ENCODE measurements at regions not wholly inside any gene's neighbourhood (a gene's known extent, or its start where the extent isn't known, plus 50 kb on each side); places are given as distances from the start of the nearest gene placed in this dataset.

GRCh38 chr2:236748801-236749200 is 179.2 kb downstream of the ACKR3 start:
- Mint-ChIP-seq H3K36me3 (no peaks in the 10 kb centered on the region), H3K4me1 (no peaks in the 10 kb centered on the region), H3K9me3 (no peaks in the 10 kb centered on the region), H3K27me3 (peaks cover 5% of the 10 kb centered on the region), H3K4me3 (no peak overlapping the region), H3K27ac (no peak overlapping the region)
- DNase-seq (no peak), ATAC-seq (ENCODE audit: low read depth) (no peak)
- POLR2A ChIA-PET = no interaction called here

GRCh38 chr2:236749346-236749745 is 179.7 kb downstream of the ACKR3 start:
- H3K9me3 Mint-ChIP-seq = no peaks in the 10 kb centered on the region
- peaks cover 7% of the 10 kb centered on the region for H3K27me3 Mint-ChIP-seq
- ATAC-seq (ENCODE audit: low read depth) = no peak

DNA sequence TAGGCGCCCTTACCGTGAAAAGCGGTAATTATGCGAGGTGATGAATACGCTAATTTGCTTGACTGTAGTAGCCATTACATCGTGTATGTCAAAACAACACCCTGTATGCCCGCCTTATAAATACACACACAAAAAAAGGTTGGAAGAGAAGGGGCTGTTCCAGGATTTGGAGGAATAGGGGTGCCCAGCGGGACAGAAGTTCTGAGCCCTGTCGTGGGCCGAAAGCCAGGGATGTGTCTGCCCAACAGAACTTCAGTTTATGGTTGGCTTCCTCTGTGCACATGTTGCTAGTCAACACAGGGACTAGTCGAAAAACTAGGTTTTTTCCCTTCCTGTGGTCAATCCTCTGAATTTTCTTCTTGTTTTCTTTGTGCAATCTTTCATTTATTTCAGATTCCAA is 182.5 kb downstream of the ACKR3 start:
- Mint-ChIP-seq H3K9me3 (no peaks in the 10 kb centered on the region), H3K36me3 (no peaks in the 10 kb centered on the region), H3K27me3 (peaks cover 10% of the 10 kb centered on the region), H3K27ac (no peak overlapping the region), H3K4me1 (no peaks in the 10 kb centered on the region), H3K4me3 (no peak overlapping the region)
- POLR2A ChIA-PET = no interaction called here
- DNase-seq = no peak
- ATAC-seq (ENCODE audit: low read depth) = no peak

More at GRCh38 chr2:236749346-236749745, 179.7 kb downstream of the ACKR3 start:
- Mint-ChIP-seq H3K36me3 (no peaks in the 10 kb centered on the region), H3K27ac (no peak overlapping the region), H3K4me1 (no peaks in the 10 kb centered on the region), H3K4me3 (no peak overlapping the region)
- DNase-seq = no peak
- POLR2A ChIA-PET = no interaction called here

- ATAC-seq (ENCODE audit: low read depth) (no peak), DNase-seq (no peak)
- Mint-ChIP-seq H3K4me1 (no peaks in the 10 kb centered on the region), H3K4me3 (no peak overlapping the region), H3K9me3 (no peaks in the 10 kb centered on the region), H3K27ac (no peak overlapping the region), H3K27me3 (peaks cover 12% of the 10 kb centered on the region), H3K36me3 (no peaks in the 10 kb centered on the region)
- POLR2A ChIA-PET = no interaction called here
These were observed 184.1 kb downstream of the ACKR3 start for GRCh38 chr2:236753606-236754270.

- DNase-seq (no peak), ATAC-seq (ENCODE audit: low read depth) (no peak)
- POLR2A ChIA-PET = no interaction called here
- no peaks in the 10 kb centered on the region for H3K36me3 Mint-ChIP-seq
- no peaks in the 10 kb centered on the region for H3K4me1 Mint-ChIP-seq
- H3K27ac Mint-ChIP-seq = no peak overlapping the region
- no peaks in the 10 kb centered on the region for H3K9me3 Mint-ChIP-seq
- peaks cover 12% of the 10 kb centered on the region for H3K27me3 Mint-ChIP-seq
- H3K4me3 Mint-ChIP-seq = no peak overlapping the region
These were observed 184.8 kb downstream of the ACKR3 start for GRCh38 chr2:236754271-236754944.

- no peak for ATAC-seq (ENCODE audit: low read depth)
- Mint-ChIP-seq H3K4me3 (no peak overlapping the region), H3K9me3 (no peaks in the 10 kb centered on the region), H3K36me3 (no peaks in the 10 kb centered on the region), H3K27me3 (peaks cover 14% of the 10 kb centered on the region), H3K27ac (no peak overlapping the region), H3K4me1 (no peaks in the 10 kb centered on the region)
- POLR2A ChIA-PET = no interaction called here
- no peak for DNase-seq
These were observed 185.7 kb downstream of the ACKR3 start for GRCh38 chr2:236755278-236755840.

- Mint-ChIP-seq H3K27ac (no peak overlapping the region), H3K27me3 (peaks cover 14% of the 10 kb centered on the region), H3K4me3 (no peak overlapping the region), H3K4me1 (no peaks in the 10 kb centered on the region), H3K36me3 (no peaks in the 10 kb centered on the region), H3K9me3 (no peaks in the 10 kb centered on the region)
- POLR2A ChIA-PET = no interaction called here
- no peak for ATAC-seq (ENCODE audit: low read depth)
- no peak for DNase-seq
These were observed 188.8 kb downstream of the ACKR3 start for GRCh38 chr2:236758406-236758805.

DNA sequence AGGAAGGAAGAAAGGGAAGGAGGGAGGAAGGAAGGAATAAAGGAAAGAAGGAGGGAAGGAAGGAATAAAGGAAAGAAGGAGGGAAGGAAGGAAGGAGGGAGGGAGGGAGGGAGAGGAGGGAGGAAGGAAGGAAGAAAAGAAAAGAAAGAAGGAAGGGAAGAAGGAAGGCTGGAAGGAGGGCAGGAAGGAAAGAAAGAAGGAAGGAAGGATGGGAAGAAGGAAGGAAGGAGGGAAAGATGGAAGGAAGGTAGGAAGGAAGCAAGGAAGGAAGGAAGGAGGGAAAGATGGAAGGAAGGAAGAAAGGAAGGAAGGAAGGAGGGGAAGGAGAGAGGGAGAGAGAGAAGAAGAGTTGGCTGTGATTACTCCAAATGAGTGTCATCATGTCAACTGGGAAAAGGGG is 190.6 kb downstream of the ACKR3 start:
- H3K27ac Mint-ChIP-seq = no peak overlapping the region
- no peaks in the 10 kb centered on the region for H3K4me1 Mint-ChIP-seq
- H3K27me3 Mint-ChIP-seq = peaks cover 11% of the 10 kb centered on the region
- H3K4me3 Mint-ChIP-seq = no peak overlapping the region
- no peaks in the 10 kb centered on the region for H3K9me3 Mint-ChIP-seq
- no peak for ATAC-seq (ENCODE audit: low read depth)
- no peaks in the 10 kb centered on the region for H3K36me3 Mint-ChIP-seq
- POLR2A ChIA-PET = no interaction called here
- DNase-seq = no peak

DNA sequence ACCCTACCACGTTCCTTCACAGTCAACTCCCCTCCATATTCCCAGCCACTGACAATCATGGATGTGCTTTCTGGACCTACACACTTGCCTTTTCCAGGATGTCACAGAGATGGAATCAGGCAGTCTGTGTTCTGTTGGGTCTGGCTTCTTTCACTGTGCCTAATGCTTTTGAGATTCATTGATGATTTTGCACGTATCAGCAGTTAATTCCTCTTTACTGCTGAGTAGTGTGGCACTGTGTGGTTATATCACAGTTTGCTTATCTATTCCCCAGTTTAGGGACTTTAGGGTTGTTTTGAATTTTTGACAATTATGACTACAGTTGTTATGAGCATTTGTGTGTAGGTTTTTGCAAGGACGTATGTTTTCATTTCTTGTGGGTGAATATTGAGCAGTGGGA is 191.7 kb downstream of the ACKR3 start:
- H3K4me1 Mint-ChIP-seq = no peaks in the 10 kb centered on the region
- H3K4me3 Mint-ChIP-seq = no peak overlapping the region
- DNase-seq (no peak), ATAC-seq (ENCODE audit: low read depth) (no peak)
- H3K36me3 Mint-ChIP-seq = no peaks in the 10 kb centered on the region
- H3K27ac Mint-ChIP-seq = no peak overlapping the region
- H3K27me3 Mint-ChIP-seq = peaks cover 14% of the 10 kb centered on the region
- POLR2A ChIA-PET = no interaction called here
- H3K9me3 Mint-ChIP-seq = no peaks in the 10 kb centered on the region

GRCh38 chr2:236762628-236763027 is 193.0 kb downstream of the ACKR3 start:
- Mint-ChIP-seq H3K27me3 (peaks cover 8% of the 10 kb centered on the region), H3K36me3 (no peaks in the 10 kb centered on the region), H3K9me3 (no peaks in the 10 kb centered on the region), H3K27ac (no peak overlapping the region), H3K4me1 (no peaks in the 10 kb centered on the region), H3K4me3 (no peak overlapping the region)
- DNase-seq (no peak), ATAC-seq (ENCODE audit: low read depth) (no peak)
- POLR2A ChIA-PET = no interaction called here

DNA sequence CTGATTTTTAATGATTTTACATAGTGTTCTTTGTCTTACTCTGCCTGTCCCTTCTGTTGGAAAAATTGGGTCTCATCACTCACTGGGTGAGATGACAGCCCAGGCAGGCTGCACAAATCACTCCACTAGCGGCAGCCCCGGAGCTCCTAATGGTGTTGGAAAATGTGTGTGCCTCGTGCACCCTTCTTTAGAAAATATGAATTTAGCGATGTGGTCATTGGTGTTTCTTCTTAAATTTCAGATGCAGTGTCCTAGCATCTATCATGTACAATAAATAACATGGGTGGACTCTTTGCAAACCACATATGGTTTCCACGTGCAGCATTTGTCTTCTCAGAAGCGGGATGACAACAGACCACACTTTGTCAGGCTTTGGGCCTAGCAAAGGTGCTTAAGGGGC is 194.2 kb downstream of the ACKR3 start:
- H3K4me3 Mint-ChIP-seq = no peak overlapping the region
- peaks cover 6% of the 10 kb centered on the region for H3K27me3 Mint-ChIP-seq
- DNase-seq = no peak
- POLR2A ChIA-PET = no interaction called here
- H3K9me3 Mint-ChIP-seq = no peaks in the 10 kb centered on the region
- no peaks in the 10 kb centered on the region for H3K4me1 Mint-ChIP-seq
- H3K27ac Mint-ChIP-seq = no peak overlapping the region
- no peaks in the 10 kb centered on the region for H3K36me3 Mint-ChIP-seq
- no peak for ATAC-seq (ENCODE audit: low read depth)

DNA sequence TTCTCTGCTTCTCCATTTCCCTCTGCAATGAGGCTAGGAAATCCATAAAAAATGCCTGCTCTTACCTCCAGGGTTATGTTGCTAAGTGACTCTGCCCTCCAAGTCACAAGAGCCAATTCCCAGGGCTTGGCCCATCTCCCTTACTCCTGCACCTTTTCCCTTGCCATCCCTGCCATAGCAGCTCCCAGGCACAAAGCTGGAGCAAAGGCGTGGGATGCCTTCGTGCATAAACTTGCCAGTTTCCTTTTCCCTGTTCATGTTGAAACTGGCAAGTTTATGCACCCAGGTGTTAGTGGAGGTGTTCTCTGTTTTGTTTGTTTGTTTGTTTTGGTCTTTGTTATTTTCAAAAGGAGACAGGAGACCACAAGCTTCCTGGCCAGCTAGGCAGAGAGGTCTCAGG is 195.1 kb downstream of the ACKR3 start:
- no peaks in the 10 kb centered on the region for H3K4me1 Mint-ChIP-seq
- no peak for ATAC-seq (ENCODE audit: low read depth)
- H3K4me3 Mint-ChIP-seq = no peak overlapping the region
- H3K27ac Mint-ChIP-seq = peak overlapping the region; percentile 30
- H3K27me3 Mint-ChIP-seq = peaks cover 6% of the 10 kb centered on the region
- no peak for DNase-seq
- H3K9me3 Mint-ChIP-seq = no peaks in the 10 kb centered on the region
- POLR2A ChIA-PET = no interaction called here
- no peaks in the 10 kb centered on the region for H3K36me3 Mint-ChIP-seq

GRCh38 chr2:236765478-236765877 is 195.9 kb downstream of the ACKR3 start:
- Mint-ChIP-seq H3K27me3 (peaks cover 4% of the 10 kb centered on the region), H3K4me3 (no peak overlapping the region), H3K36me3 (no peaks in the 10 kb centered on the region), H3K4me1 (no peaks in the 10 kb centered on the region), H3K27ac (no peak overlapping the region), H3K9me3 (no peaks in the 10 kb centered on the region)
- ATAC-seq (ENCODE audit: low read depth) (no peak), DNase-seq (no peak)
- POLR2A ChIA-PET = no interaction called here

- H3K4me3 Mint-ChIP-seq = no peak overlapping the region
- POLR2A ChIA-PET = no interaction called here
- ATAC-seq (ENCODE audit: low read depth) (no peak), DNase-seq (no peak)
- H3K4me1 Mint-ChIP-seq = no peaks in the 10 kb centered on the region
- no peaks in the 10 kb centered on the region for H3K9me3 Mint-ChIP-seq
- H3K27me3 Mint-ChIP-seq = peaks cover 4% of the 10 kb centered on the region
- no peaks in the 10 kb centered on the region for H3K36me3 Mint-ChIP-seq
- H3K27ac Mint-ChIP-seq = no peak overlapping the region
These were observed 197.2 kb downstream of the ACKR3 start for GRCh38 chr2:236766850-236767249.
